Glomerular visceral epithelial cell (primary cell): ENCODE measurements at regions not wholly inside any gene's neighbourhood (a gene's known extent, or its start where the extent isn't known, plus 50 kb on each side); places are given as distances from the start of the nearest gene placed in this dataset.

ENCODE experiments used
- DNase-seq: peaks from one replicate; pipeline ENCODE4 v3.0.0-alpha.2; 2016; ENCODE audit errors: extremely low spot score

DNA sequence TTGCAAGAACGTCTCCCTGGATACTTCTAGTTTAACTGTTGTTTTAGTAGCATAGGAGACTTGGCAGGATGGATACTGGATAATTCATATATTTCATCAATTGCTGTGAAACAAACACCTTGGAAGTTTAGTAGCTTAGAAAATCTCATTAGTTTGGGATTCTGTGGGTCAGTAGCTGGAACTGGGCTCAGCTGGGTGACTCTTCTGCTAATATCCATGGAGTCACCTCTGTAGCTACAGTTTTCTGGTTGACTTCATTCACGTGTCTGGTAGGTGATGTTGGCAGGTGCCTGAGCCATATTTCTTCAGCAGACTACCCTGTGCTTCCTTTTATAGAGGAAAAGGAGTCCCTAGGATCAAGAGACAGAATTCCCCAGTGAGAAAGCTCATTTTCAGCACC is 208.9 kb upstream of the PFKP start:
- no peak for DNase-seq

GRCh38 chr10:2856598-2856997 is 210.8 kb upstream of the PFKP start:
- DNase-seq, result no peak

- no peak for DNase-seq
Observed at GRCh38 chr10:2852574-2853323, 214.6 kb upstream of the PFKP start.

- DNase-seq, result no peak
Observed at GRCh38 chr10:2851566-2851965, 215.8 kb upstream of the PFKP start.

- DNase-seq, result no peak
Observed at GRCh38 chr10:2850202-2850601, 217.1 kb upstream of the PFKP start.

GRCh38 chr10:2844925-2845324 is 222.4 kb upstream of the PFKP start:
- DNase-seq, result no peak

DNA sequence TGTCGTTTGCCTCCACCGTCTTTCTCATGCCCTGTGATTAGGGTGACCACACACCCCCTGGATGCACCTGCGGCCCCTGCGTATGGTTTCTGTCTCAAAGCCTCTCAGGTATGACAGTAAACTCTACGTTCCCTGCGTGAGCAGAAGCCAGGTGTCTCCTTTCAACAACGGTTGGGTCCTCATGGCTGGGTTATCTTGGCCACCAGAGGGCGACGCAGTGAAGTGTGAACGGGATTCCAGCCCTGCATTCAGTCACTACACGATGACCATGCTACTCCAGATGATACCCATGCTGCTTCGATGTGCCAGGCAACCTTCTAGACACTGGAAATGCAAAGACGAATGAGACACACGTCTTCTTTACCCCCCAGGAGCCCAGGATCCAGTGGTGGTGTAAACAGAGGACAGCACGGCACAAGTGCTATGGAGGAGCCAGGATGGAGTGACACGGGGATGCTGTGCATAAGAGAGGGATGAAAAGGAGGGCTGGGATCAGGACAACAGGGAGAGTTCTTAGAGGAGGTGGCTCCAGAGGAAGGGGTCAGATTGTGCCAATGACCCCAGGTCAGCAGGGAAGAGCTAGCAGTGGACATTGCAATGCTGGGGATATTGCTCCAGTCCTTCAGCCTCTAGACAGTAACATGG is 228.1 kb upstream of the PFKP start:
- peak; percentile 39 for DNase-seq

- no peak for DNase-seq
Observed at GRCh38 chr10:2837674-2838073, 229.7 kb upstream of the PFKP start.

DNA sequence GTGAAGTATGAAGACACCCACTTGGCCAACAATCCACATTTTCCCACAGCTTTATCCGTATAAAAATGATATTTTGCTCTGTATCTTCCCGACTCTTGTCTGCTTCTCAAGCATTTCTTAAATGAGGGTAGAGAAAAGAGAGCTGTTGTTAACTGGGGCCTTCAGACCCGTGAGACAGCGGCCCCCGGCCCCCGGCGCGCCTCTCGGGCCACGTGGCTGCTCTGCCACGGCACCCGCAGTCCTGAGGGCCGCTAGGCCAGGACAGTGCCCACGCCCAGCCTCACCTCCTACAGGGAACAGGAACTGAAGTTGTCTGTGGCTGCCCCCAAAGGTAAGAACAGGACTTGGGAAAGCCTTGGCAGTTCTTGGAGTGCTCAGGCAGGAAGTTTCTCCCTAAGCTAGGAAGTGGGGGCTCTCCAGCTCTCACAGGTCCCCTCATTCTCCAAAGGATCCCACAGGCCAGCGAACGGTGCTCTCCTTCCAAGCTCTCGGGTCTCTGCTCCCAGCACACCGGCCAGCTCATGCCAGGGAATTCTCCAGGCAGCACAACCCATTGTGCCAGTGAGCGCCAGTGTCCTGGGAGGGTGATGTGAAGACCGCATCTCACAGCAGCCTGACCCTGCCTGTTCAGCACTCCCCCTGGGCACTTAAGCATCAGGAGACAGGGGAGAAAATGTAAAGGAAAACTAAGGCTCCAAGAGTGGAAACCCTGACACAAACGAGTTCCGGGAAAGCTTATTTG is 230.3 kb upstream of the PFKP start:
- DNase-seq, result no peak

- no peak for DNase-seq
Observed at GRCh38 chr10:2834214-2834613, 233.1 kb upstream of the PFKP start.

DNA sequence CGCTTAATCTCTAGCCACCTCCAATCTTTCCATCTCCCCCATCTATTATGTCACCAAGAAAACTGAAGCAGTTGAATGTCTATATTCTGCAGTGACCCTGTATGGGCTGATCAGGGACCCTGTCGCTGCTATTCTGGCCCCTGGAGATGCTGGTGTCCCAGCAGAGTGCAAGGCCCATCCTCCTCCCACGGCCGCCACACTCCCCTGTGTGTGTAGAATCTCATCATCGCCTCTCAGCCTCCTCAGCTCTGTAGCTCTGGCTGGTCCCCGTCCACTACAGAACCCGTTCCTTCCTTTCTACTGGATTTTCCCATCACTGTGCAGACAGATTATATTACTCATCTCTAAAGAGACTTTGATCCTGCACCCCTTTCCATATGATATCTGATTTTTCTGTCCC is 235.8 kb upstream of the PFKP start:
- no peak for DNase-seq

- DNase-seq, result no peak
Observed at GRCh38 chr10:2828741-2829140, 238.6 kb upstream of the PFKP start.

GRCh38 chr10:2826675-2827074 is 240.7 kb upstream of the PFKP start:
- no peak for DNase-seq

DNA sequence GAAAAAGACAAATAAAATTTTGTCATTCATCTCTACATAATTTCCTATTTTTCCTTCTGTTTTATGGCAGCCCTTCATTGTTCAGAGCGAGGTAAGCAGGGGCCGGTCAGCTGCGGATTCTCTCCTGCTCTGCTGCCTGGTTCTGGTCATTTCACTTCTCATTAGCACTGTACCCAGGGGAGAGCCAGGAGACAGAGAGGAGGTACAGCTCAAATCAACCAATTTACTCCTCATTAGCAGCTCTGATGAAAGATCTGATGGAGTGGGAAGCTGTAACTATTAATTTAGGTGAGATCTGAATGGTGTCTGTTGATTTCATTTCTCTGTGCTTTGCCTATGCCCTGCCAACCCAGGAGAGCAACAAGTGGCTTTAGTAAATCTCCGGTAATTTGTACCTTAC is 241.5 kb upstream of the PFKP start:
- DNase-seq, result no peak

- no peak for DNase-seq
Observed at GRCh38 chr10:2817940-2818636, 249.3 kb upstream of the PFKP start.

DNA sequence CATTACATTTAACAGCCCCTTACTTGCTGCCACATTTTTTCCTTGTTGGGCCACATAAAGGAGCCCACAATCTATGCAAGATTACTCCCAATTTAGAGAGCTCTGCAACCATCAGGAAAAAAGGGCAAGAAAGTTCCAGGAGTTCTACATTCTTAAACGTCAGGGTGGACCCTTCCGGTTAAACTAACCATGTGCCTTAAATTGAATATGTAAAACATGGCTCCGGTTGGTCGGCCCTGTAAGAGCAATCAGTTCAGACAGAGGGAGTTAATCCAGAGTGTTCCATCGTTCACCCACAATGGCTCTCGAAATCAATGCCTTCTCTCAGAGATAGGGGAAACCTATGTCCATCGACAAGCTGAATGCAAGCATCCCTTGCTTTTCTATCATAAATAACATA is 253.7 kb upstream of the PFKP start:
- DNase-seq, result no peak

DNA sequence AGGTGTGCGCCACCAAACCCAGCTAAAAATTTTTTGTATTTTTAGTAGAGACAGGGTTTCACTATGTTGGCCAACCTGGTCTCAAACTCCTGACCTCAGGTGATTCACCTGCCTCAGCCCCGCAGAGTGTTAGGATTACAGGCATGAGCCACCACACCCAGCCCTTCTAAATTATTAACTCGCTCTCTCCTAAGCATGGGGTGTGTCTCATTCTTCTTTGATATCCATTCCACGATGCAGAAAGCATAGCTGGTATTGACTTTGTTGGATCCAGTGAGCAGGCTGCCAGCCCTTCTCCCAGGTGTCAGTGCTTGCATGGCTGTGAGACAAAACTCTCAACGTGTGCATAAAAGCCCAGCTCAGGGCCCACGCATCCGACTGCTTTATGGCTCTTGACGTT is 254.1 kb upstream of the PFKP start:
- no peak for DNase-seq

GRCh38 chr10:2812631-2813030 is 254.7 kb upstream of the PFKP start:
- DNase-seq, result no peak

DNA sequence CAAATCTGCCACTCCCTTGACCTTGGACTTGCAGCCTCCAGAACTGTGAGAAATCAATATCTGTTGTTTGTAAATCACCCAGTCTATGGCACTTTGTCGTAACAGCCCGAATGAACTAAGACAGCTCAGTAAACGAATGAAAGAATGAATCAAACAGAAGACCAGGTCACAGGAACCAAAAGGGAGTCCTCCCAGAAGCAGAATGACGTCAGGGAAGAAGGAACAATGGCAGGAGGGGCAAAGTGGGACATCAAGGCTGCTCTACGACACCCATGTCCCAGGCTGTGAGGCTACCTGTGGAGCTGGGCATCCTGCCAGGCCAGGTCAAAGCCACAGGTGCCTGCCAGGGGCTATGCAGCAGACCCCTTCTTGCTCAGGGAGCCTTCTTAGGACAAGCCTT is 267.2 kb upstream of the PFKP start:
- DNase-seq, result no peak

DNA sequence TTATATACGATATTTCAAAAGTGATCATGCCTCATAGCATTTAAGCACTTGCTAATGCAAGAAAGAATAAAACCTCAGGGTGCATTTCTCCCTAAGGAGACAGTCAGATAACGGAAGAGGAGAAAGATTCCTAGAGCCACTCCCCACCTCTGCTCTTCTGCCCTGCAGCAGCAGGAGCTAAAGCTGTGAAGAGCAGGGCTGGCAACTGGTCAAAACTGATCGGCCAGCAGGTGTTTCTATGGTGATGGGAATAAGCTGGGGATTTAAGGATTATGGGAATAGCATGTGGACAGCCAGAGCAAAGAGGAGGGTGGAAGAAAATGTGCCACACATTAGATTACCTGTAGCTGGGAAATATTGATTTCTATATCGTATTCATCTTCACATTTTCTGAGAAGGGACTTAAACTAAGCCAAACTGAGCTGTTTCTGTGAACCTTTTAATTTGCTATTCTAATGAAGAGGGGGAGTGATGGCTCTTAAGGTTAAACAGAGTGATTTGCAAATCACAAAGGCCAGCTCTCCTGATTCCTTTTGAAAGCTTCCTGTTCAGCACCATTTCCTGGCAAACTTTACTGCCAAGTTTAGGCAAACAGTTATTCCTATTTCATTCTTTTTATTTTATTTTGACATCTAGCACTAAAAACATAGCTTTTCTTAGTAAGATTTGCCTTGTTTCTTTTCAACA is 268.9 kb upstream of the PFKP start:
- no peak for DNase-seq

DNA sequence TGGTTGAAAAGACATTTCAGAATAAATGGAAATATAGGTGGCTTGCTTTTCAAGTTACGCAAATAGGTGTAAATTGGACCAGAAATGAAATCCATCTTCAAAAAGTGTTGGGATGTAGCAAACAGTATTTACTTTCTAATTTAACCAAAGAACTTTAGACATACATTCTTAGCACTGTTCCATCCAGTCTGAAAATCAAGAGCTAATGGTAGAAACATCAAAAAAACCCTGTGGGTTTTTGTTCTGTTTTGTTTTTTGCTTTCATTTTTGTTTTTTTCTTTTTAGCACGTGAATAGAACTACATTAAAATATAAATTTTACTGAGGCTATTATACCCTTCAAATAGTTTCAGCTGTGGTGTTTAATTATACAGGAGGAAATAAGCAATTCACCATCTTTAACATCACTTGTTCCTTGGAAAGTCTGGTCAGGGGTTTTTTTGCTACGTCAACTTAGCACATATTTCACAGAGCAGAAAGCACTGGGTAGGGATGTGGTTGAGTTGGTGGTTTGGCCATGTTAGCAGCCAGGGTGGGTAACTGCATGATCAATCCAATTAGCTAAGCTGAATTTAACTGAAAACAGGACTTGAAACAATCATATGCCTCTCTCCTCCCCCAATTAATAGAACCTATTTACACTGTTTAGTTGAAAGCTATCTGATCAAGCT is 275.4 kb upstream of the PFKP start:
- no peak for DNase-seq
